ENCODE measurements at regions not wholly inside any gene's neighbourhood (a gene's known extent, or its start where the extent isn't known, plus 50 kb on each side); places are given as distances from the start of the nearest gene placed in this dataset.

GRCh38 chrX:8906299-8906938 lies 105.2 kb upstream of the FAM9A start:
- no peaks in the 10 kb centered on the region for H3K27me3 Mint-ChIP-seq
- no peak for DNase-seq
- no peaks in the 10 kb centered on the region for H3K4me1 Mint-ChIP-seq
- no peaks in the 10 kb centered on the region for H3K9me3 Mint-ChIP-seq
- no peaks in the 10 kb centered on the region for H3K36me3 Mint-ChIP-seq
- H3K4me3 Mint-ChIP-seq = no peak overlapping the region
- no peak overlapping the region for H3K27ac Mint-ChIP-seq

GRCh38 chrX:8897259-8897658 lies 96.1 kb upstream of the FAM9A start:
- peaks cover 5% of the 10 kb centered on the region for H3K27me3 Mint-ChIP-seq
- no peak overlapping the region for H3K4me3 Mint-ChIP-seq
- no peaks in the 10 kb centered on the region for H3K36me3 Mint-ChIP-seq
- no peaks in the 10 kb centered on the region for H3K4me1 Mint-ChIP-seq
- H3K9me3 Mint-ChIP-seq = no peaks in the 10 kb centered on the region
- no peak overlapping the region for H3K27ac Mint-ChIP-seq
- no peak for DNase-seq

GRCh38 chrX:8890794-8891193 lies 89.6 kb upstream of the FAM9A start:
- no peaks in the 10 kb centered on the region for H3K4me1 Mint-ChIP-seq
- DNase-seq = no peak
- H3K4me3 Mint-ChIP-seq = no peak overlapping the region
- H3K27me3 Mint-ChIP-seq = peaks cover 3% of the 10 kb centered on the region
- H3K9me3 Mint-ChIP-seq = peaks cover 2% of the 10 kb centered on the region
- H3K27ac Mint-ChIP-seq = no peak overlapping the region
- H3K36me3 Mint-ChIP-seq = no peaks in the 10 kb centered on the region

GRCh38 chrX:8887004-8887403 lies 85.8 kb upstream of the FAM9A start:
- no peaks in the 10 kb centered on the region for H3K36me3 Mint-ChIP-seq
- H3K27ac Mint-ChIP-seq = no peak overlapping the region
- H3K4me3 Mint-ChIP-seq = no peak overlapping the region
- H3K4me1 Mint-ChIP-seq = no peaks in the 10 kb centered on the region
- H3K27me3 Mint-ChIP-seq = peaks cover 3% of the 10 kb centered on the region
- peaks cover 2% of the 10 kb centered on the region for H3K9me3 Mint-ChIP-seq
- DNase-seq = no peak

GRCh38 chrX:8879750-8880149 lies 78.6 kb upstream of the FAM9A start:
- DNase-seq = peak; percentile 7
- Mint-ChIP-seq H3K27ac (no peak overlapping the region), H3K27me3 (no peaks in the 10 kb centered on the region), H3K9me3 (no peaks in the 10 kb centered on the region), H3K4me3 (no peak overlapping the region), H3K36me3 (no peaks in the 10 kb centered on the region), H3K4me1 (no peaks in the 10 kb centered on the region)

GRCh38 chrX:8873956-8874355 lies 72.8 kb upstream of the FAM9A start:
- Mint-ChIP-seq H3K4me1 (no peaks in the 10 kb centered on the region), H3K9me3 (no peaks in the 10 kb centered on the region), H3K36me3 (peaks cover 1% of the 10 kb centered on the region), H3K4me3 (no peak overlapping the region), H3K27ac (no peak overlapping the region), H3K27me3 (peaks cover 4% of the 10 kb centered on the region)
- no peak for DNase-seq

- Mint-ChIP-seq H3K36me3 (peaks cover 1% of the 10 kb centered on the region), H3K4me1 (no peaks in the 10 kb centered on the region), H3K4me3 (no peak overlapping the region), H3K9me3 (no peaks in the 10 kb centered on the region), H3K27me3 (peaks cover 4% of the 10 kb centered on the region), H3K27ac (no peak overlapping the region)
- DNase-seq = no peak
These were observed 71.9 kb upstream of the FAM9A start for GRCh38 chrX:8873102-8873501.

- no peaks in the 10 kb centered on the region for H3K4me1 Mint-ChIP-seq
- no peaks in the 10 kb centered on the region for H3K9me3 Mint-ChIP-seq
- DNase-seq = no peak
- H3K27me3 Mint-ChIP-seq = peaks cover 4% of the 10 kb centered on the region
- no peak overlapping the region for H3K4me3 Mint-ChIP-seq
- peaks cover 1% of the 10 kb centered on the region for H3K36me3 Mint-ChIP-seq
- H3K27ac Mint-ChIP-seq = no peak overlapping the region
These were observed 69.2 kb upstream of the FAM9A start for GRCh38 chrX:8870411-8870810.

GRCh38 chrX:8869812-8870211 lies 68.6 kb upstream of the FAM9A start:
- Mint-ChIP-seq H3K4me1 (no peaks in the 10 kb centered on the region), H3K9me3 (no peaks in the 10 kb centered on the region), H3K27me3 (peaks cover 4% of the 10 kb centered on the region), H3K36me3 (peaks cover 1% of the 10 kb centered on the region), H3K4me3 (no peak overlapping the region), H3K27ac (no peak overlapping the region)
- DNase-seq = no peak

GRCh38 chrX:8868906-8869305 lies 67.7 kb upstream of the FAM9A start:
- peaks cover 1% of the 10 kb centered on the region for H3K36me3 Mint-ChIP-seq
- DNase-seq = no peak
- no peak overlapping the region for H3K4me3 Mint-ChIP-seq
- H3K4me1 Mint-ChIP-seq = no peaks in the 10 kb centered on the region
- H3K27me3 Mint-ChIP-seq = peaks cover 4% of the 10 kb centered on the region
- H3K27ac Mint-ChIP-seq = no peak overlapping the region
- no peaks in the 10 kb centered on the region for H3K9me3 Mint-ChIP-seq

GRCh38 chrX:8868070-8868773 lies 67.0 kb upstream of the FAM9A start:
- no peak overlapping the region for H3K4me3 Mint-ChIP-seq
- no peak overlapping the region for H3K27ac Mint-ChIP-seq
- H3K36me3 Mint-ChIP-seq = peaks cover 1% of the 10 kb centered on the region
- no peaks in the 10 kb centered on the region for H3K9me3 Mint-ChIP-seq
- H3K27me3 Mint-ChIP-seq = peaks cover 4% of the 10 kb centered on the region
- no peaks in the 10 kb centered on the region for H3K4me1 Mint-ChIP-seq
- no peak for DNase-seq

- Mint-ChIP-seq H3K27ac (no peak overlapping the region), H3K9me3 (no peaks in the 10 kb centered on the region), H3K27me3 (peaks cover 3% of the 10 kb centered on the region)
These were observed 66.2 kb upstream of the FAM9A start for GRCh38 chrX:8867406-8867805.

GRCh38 chrX:8864161-8864560 lies 63.0 kb upstream of the FAM9A start:
- Mint-ChIP-seq H3K4me1 (no peaks in the 10 kb centered on the region), H3K27me3 (peaks cover 9% of the 10 kb centered on the region), H3K4me3 (no peak overlapping the region), H3K27ac (no peak overlapping the region), H3K9me3 (no peaks in the 10 kb centered on the region), H3K36me3 (no peaks in the 10 kb centered on the region)
- DNase-seq = no peak

More at GRCh38 chrX:8867406-8867805, 66.2 kb upstream of the FAM9A start:
- DNase-seq = no peak
- peaks cover 1% of the 10 kb centered on the region for H3K36me3 Mint-ChIP-seq
- no peak overlapping the region for H3K4me3 Mint-ChIP-seq
- H3K4me1 Mint-ChIP-seq = no peaks in the 10 kb centered on the region

GRCh38 chrX:8861908-8862307 lies 60.7 kb upstream of the FAM9A start:
- H3K27ac Mint-ChIP-seq = no peak overlapping the region

GRCh38 chrX:8851231-8851886 lies 50.2 kb upstream of the FAM9A start:
- H3K4me3 Mint-ChIP-seq = no peak overlapping the region
- no peaks in the 10 kb centered on the region for H3K36me3 Mint-ChIP-seq
- peaks cover 13% of the 10 kb centered on the region for H3K27me3 Mint-ChIP-seq
- H3K27ac Mint-ChIP-seq = no peak overlapping the region
- H3K9me3 Mint-ChIP-seq = no peaks in the 10 kb centered on the region
- peaks cover 2% of the 10 kb centered on the region for H3K4me1 Mint-ChIP-seq
- DNase-seq = no peak

More at GRCh38 chrX:8861908-8862307, 60.7 kb upstream of the FAM9A start:
- Mint-ChIP-seq H3K9me3 (no peaks in the 10 kb centered on the region), H3K36me3 (no peaks in the 10 kb centered on the region), H3K4me3 (no peak overlapping the region), H3K4me1 (no peaks in the 10 kb centered on the region), H3K27me3 (peaks cover 9% of the 10 kb centered on the region)
- DNase-seq = no peak
